Prostate gland (tissue), 2 donors: ENCODE measurements at regions not wholly inside any gene's neighbourhood (a gene's known extent, or its start where the extent isn't known, plus 50 kb on each side); places are given as distances from the start of the nearest gene placed in this dataset.

Experiments
- DNase-seq: peaks from one replicate; pipeline ENCODE4 v3.0.0-alpha.2; 2019; ENCODE audit warnings: low spot score
- H3K27ac ChIP-seq, 2 donors: fragments of 200-600 bp; sonication (generic); 2 replicates each; pipeline ENCODE4 v1.5.1; 2017 to 2019
- H3K27me3 ChIP-seq: fragments of 200-600 bp; sonication (generic); replicated peaks from 2 replicates; pipeline ENCODE4 v1.5.1; 2019; ENCODE audit not compliant: insufficient read depth
- H3K36me3 ChIP-seq, 2 donors: fragments of 200-600 bp; sonication (generic); 1 replicate in 1 of 2; 2 replicates in 1 of 2; pipeline versions ENCODE4 v1.5.1 to v1.8.1; 2017 to 2019
- H3K4me1 ChIP-seq: fragments of 200-600 bp; sonication (generic); replicated peaks from 2 replicates; pipeline ENCODE4 v1.5.1; 2019
- H3K4me3 ChIP-seq, 2 donors: fragments of 200-600 bp; sonication (generic); 2 replicates each; pipeline ENCODE4 v1.5.1; 2017 to 2019
- H3K9me3 ChIP-seq: fragments of 200-600 bp; sonication (generic); 2 replicates; pipeline ENCODE4 v1.5.1; 2017
- POLR2A ChIP-seq: fragments of 450-650 bp; IDR thresholded peaks from one replicate; pipeline ENCODE4 v1.6.1; 2016; ENCODE audit warnings: antibody characterized with exemption, mild to moderate bottlenecking
- POLR2AphosphoS5 ChIP-seq: sonication (generic); formaldehyde crosslinking; IDR thresholded peaks from one replicate; pipeline ENCODE4 v1.6.1; 2017; ENCODE audit warnings: antibody characterized with exemption
- WGBS: methylation state at CpG from one replicate; pipeline ENCODE4 v1.1.5; 2018; 5-methylcytosine and 5-hydroxymethylcytosine counted together
- intact Hi-C: fragments of 100-400 bp; cut with DNase I; formaldehyde crosslinking; loops from one replicate; pipeline ENCODE4 v1.14.2; 2022
- TF ChIP-seq, protein P1 (sequence below), 4 experiments: fragments of 200-600 bp in 2 of 4; fragments of 450-650 bp in 2 of 4; sonication (generic) in 2 of 4; IDR thresholded peaks; 1 replicate in 3 of 4; 2 replicates in 1 of 4; pipeline ENCODE4 v1.5.1; 2016 to 2019; ENCODE audit warnings: antibody characterized with exemption in 4 of 4, mild to moderate bottlenecking in 2 of 4, moderate library complexity in 2 of 4

DNA sequence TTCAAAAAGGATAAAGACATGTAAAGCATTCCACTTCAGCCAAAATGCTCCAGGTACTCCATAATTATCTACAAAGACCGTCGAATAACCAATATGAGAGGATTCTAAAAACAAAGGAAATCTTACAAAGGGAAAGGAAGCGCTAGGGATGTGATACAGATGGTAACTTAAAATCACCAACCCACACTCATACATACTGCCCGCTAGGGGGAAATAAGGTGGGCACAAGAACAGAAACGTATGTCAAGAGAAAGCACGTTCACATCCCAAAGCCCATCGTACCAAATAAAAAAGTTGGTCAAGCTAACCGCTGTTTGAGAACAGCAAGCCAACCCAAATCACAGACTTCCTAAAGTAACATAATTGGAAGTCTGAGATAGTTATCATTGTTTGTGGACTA lies 429.4 kb downstream of the SHQ1 start:
- H3K36me3 ChIP-seq = no peaks in the 10 kb centered on the region
- H3K27ac ChIP-seq = no peak overlapping the region
- H3K27me3 ChIP-seq = no peaks in the 10 kb centered on the region
- TF ChIP-seq, protein P1, sequence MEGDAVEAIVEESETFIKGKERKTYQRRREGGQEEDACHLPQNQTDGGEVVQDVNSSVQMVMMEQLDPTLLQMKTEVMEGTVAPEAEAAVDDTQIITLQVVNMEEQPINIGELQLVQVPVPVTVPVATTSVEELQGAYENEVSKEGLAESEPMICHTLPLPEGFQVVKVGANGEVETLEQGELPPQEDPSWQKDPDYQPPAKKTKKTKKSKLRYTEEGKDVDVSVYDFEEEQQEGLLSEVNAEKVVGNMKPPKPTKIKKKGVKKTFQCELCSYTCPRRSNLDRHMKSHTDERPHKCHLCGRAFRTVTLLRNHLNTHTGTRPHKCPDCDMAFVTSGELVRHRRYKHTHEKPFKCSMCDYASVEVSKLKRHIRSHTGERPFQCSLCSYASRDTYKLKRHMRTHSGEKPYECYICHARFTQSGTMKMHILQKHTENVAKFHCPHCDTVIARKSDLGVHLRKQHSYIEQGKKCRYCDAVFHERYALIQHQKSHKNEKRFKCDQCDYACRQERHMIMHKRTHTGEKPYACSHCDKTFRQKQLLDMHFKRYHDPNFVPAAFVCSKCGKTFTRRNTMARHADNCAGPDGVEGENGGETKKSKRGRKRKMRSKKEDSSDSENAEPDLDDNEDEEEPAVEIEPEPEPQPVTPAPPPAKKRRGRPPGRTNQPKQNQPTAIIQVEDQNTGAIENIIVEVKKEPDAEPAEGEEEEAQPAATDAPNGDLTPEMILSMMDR (IDR thresholded peaks at IDR 0.05) = no peak
- TF ChIP-seq POLR2A (no peak), POLR2AphosphoS5 (no peak)
- no peak overlapping the region for H3K4me3 ChIP-seq
- no peaks in the 10 kb centered on the region for H3K9me3 ChIP-seq
- WGBS = 87% methylated on average over 8 of the region's 8 CpGs
- no peaks in the 10 kb centered on the region for H3K4me1 ChIP-seq
- no peak for DNase-seq
- intact Hi-C loops = no loop called here

DNA sequence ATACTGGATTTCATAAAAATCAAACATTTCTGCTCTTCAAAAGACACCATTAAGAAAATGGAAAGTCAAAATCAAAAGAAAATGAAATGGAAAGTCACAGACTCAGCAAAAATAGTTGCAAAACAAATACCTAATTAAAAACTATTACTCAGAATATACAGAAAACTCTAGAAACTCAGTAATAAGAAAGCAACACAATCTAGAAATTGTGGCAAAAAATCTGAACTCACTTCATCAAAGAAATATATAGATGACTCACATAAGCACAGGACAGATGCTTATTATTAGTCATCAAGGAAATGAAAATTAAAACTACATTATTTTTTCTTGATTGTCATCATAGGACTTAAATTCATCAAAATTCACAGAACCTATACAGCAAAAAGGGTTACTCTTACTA lies 430.0 kb downstream of the SHQ1 start:
- no peak overlapping the region for H3K27ac ChIP-seq
- TF ChIP-seq, protein P1 (IDR thresholded peaks at IDR 0.05) = no peak
- TF ChIP-seq POLR2A (no peak), POLR2AphosphoS5 (no peak)
- no peaks in the 10 kb centered on the region for H3K36me3 ChIP-seq
- DNase-seq = no peak
- intact Hi-C loops = no loop called here
- H3K4me1 ChIP-seq = no peaks in the 10 kb centered on the region
- no peaks in the 10 kb centered on the region for H3K27me3 ChIP-seq
- H3K4me3 ChIP-seq = no peak overlapping the region
- H3K9me3 ChIP-seq = no peaks in the 10 kb centered on the region

DNA sequence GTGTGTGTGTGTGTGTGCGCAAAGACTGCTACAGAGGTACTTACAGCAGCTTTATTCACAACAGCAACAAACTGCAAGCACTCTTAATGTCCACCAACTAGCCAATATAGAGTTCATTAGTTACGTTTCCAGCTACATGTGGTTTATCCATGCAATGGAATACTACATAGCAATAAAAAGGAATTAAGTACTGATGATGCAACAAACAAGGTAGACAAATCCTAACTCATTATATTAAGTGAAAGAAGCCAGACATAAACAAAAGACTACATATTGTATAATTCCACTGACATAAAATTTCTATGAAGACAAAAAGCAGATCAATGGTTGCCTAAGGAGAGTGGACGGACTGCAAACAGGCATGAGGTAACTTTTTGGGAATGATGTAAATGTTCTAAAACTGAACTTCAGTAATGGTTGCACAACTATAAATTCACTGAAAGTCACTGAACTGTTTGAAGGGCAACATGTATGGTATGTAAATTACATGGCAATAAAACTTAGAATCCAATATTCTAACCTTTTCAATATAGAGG lies 433.7 kb downstream of the SHQ1 start:
- Histone ChIP-seq H3K9me3 (no peaks in the 10 kb centered on the region), H3K4me3 (no peak overlapping the region), H3K27me3 (no peaks in the 10 kb centered on the region), H3K36me3 (no peaks in the 10 kb centered on the region), H3K27ac (no peak overlapping the region), H3K4me1 (peaks cover 9% of the 10 kb centered on the region)
- 64% methylated on average over 3 of the region's 3 CpGs for whole genome bisulfite sequencing
- TF ChIP-seq, protein P1 (IDR thresholded peaks at IDR 0.05) = no peak
- TF ChIP-seq POLR2A (no peak), POLR2AphosphoS5 (no peak)
- intact Hi-C loops = no loop called here
- DNase-seq = no peak

DNA sequence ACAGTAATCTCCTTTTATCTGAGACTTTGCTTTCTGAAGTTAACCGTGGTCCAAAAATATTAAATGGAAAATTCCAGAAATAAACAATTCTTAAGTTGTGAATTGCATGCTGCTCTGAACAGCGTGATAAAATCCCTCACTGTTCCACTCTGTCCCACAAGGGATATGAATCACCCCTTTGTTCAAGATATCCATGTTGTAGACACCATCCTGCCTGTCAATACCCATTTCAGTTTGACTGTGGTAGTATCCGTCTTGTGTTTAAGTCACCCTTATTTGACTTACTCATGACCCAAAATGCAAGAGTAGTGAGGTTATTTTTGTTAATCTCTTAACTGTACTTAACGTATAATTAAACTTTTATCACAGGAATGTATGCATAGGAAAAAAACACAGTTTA lies 435.0 kb downstream of the SHQ1 start:
- Histone ChIP-seq H3K4me3 (no peak overlapping the region), H3K27ac (no peak overlapping the region), H3K27me3 (no peaks in the 10 kb centered on the region), H3K9me3 (no peaks in the 10 kb centered on the region), H3K4me1 (peaks cover 9% of the 10 kb centered on the region), H3K36me3 (no peaks in the 10 kb centered on the region)
- DNase-seq = no peak
- WGBS = 68% methylated on average over 4 of the region's 4 CpGs
- TF ChIP-seq POLR2A (no peak), POLR2AphosphoS5 (no peak)
- TF ChIP-seq, protein P1 (IDR thresholded peaks at IDR 0.05) = no peak
- intact Hi-C loops = no loop called here

DNA sequence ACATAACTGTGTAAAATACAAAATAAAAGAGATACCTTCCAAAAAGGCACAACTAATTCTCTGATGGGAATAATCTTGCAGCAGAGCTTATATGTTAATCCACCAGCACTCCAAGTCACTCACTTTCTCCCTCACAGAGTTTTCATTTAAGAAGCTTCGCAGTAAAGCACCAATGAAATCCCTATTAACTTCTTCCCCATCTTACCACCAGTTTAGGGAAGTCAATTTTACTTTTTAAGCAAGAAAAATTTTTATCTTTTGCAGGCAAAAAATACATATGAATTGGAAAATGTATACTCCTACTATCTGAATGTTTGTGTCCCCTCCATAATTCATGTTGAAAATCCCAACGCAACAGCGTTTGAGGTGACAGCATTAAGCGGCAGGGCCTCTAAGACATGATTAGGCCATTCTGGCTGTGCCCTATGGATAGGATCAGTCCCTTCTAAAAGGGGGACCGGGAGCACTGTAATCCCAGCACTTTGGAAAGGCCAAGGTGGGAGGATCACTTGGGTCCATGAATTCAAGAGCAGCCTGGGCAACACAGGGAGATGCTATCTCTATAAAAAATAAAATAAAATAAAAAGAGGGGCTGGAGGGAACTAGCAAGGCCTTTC lies 435.8 kb downstream of the SHQ1 start:
- no peaks in the 10 kb centered on the region for H3K36me3 ChIP-seq
- H3K27me3 ChIP-seq = no peaks in the 10 kb centered on the region
- WGBS = 94% methylated on average over 5 of the region's 5 CpGs
- H3K4me1 ChIP-seq = peaks cover 9% of the 10 kb centered on the region
- no peaks in the 10 kb centered on the region for H3K9me3 ChIP-seq
- DNase-seq = no peak
- H3K27ac ChIP-seq = no peak overlapping the region
- intact Hi-C loops = no loop called here
- no peak for TF ChIP-seq POLR2A
- TF ChIP-seq, protein P1 (IDR thresholded peaks at IDR 0.05) = no peak
- no peak for TF ChIP-seq POLR2AphosphoS5
- no peak overlapping the region for H3K4me3 ChIP-seq
